ENCODE measurements at regions not wholly inside any gene's neighbourhood (a gene's known extent, or its start where the extent isn't known, plus 50 kb on each side); places are given as distances from the start of the nearest gene placed in this dataset.

DNA sequence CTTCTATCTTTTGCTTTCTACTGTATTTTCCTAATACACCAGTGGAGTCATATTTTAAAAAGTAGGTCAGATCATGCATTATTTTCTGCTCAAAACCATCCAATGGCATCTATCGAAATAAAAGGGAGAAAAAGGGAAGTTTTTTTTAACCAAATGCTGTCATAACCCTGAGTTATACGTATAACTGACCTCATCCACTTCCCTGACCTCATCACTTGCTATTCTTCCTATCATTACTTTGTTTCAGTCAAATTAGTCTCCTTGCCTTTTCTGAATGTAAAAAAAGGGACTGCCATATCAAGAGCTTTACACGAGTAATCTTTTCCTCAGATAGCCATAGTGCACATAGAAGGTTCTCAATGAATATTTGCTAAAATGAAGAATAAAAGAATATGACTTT is 1383.6 kb downstream of the ZPLD1 start:
- TF ChIP-seq ZFP30 (CRISPR knock-in tag; IDR thresholded peaks at IDR 0.05), result no peak
- no peak for TF ChIP-seq ZNF8 (CRISPR knock-in tag; IDR thresholded peaks at IDR 0.05)
- TF ChIP-seq TOX (CRISPR knock-in tag; IDR thresholded peaks at IDR 0.05; ENCODE audit: borderline replicate concordance), result no peak
- TF ChIP-seq TCF4 (CRISPR knock-in tag; IDR thresholded peaks at IDR 0.05; ENCODE audit: borderline replicate concordance), result no peak
